ENCODE measurements at regions not wholly inside any gene's neighbourhood (a gene's known extent, or its start where the extent isn't known, plus 50 kb on each side); places are given as distances from the start of the nearest gene placed in this dataset.

DNA sequence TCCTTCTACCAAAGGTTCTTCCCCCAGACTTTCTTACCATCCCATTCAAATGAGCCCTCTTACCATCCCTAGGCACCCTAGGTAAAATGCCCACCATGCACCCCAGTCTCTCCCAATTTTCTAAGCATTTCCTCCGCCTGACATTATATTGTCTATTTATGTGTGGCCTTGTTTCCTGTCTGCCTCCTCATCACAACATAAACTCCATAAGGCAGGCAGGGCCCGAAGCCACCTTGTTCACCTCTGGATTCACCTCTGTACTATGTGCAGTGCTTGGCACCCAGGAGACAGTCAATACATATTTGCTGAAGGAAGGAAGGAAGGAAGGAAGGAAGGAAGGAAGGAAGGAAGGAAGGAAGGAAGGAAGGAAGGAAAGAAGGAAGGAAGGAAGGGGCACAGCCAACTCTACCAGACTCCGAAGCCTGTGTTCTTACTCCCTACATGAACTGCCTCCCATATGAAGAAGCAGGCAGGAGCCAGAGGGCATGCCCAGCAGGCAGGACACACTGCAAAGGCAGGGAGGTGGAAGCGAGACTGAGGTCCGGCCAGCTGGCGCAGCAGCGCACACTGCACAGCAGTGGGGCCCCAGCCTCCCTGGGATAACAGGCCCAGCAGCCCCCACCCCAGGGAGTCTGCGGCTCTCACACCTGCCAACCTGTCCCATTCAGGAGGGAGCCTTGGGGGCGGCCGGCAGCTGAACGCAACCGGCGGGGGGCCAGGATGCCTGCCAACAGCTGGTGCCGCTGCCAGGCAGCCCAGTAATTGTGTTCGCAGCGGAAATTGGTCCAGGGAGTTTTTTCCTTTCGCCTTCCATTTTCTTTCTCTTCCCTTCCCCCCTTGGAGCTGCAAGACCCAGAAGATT lies 106.0 kb upstream of the LINGO1 start:
- Mint-ChIP-seq H3K36me3 (ENCODE audit: low read depth) (no peaks in the 10 kb centered on the region), H3K4me1 (ENCODE audit: low read depth) (no peaks in the 10 kb centered on the region), H3K27ac (no peak overlapping the region), H3K4me3 (no peak overlapping the region), H3K9me3 (ENCODE audit: insufficient read depth) (no peaks in the 10 kb centered on the region), H3K27me3 (ENCODE audit: low read depth) (peaks cover 16% of the 10 kb centered on the region)
- CTCF ChIA-PET: no interaction called here
- no peak for DNase-seq
- POLR2A ChIA-PET: no interaction called here
- no peak for ATAC-seq

DNA sequence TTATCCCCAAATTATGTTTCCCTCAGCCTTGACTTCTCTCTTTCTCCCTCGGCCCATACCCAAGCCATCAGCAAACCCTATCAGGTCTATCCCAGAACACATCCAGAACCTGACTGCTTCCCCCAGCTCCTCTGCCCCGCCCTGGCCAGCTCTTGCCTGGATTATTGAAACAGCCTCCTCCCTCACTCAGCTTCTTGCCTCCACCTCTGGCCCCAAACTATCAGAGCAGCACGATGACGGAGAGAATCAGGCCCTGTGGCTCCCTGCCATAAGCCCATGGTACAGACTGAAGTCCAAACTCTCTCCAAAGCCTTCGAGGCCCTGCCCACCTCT lies 105.3 kb upstream of the LINGO1 start:
- H3K4me3 Mint-ChIP-seq: no peak overlapping the region
- ChIA-PET CTCF (no interaction called here), POLR2A (no interaction called here)
- ATAC-seq (no peak), DNase-seq (no peak)
- H3K9me3 Mint-ChIP-seq (ENCODE audit: insufficient read depth): no peaks in the 10 kb centered on the region
- H3K36me3 Mint-ChIP-seq (ENCODE audit: low read depth): no peaks in the 10 kb centered on the region
- no peaks in the 10 kb centered on the region for H3K4me1 Mint-ChIP-seq (ENCODE audit: low read depth)
- H3K27me3 Mint-ChIP-seq (ENCODE audit: low read depth): peaks cover 14% of the 10 kb centered on the region
- no peak overlapping the region for H3K27ac Mint-ChIP-seq

DNA sequence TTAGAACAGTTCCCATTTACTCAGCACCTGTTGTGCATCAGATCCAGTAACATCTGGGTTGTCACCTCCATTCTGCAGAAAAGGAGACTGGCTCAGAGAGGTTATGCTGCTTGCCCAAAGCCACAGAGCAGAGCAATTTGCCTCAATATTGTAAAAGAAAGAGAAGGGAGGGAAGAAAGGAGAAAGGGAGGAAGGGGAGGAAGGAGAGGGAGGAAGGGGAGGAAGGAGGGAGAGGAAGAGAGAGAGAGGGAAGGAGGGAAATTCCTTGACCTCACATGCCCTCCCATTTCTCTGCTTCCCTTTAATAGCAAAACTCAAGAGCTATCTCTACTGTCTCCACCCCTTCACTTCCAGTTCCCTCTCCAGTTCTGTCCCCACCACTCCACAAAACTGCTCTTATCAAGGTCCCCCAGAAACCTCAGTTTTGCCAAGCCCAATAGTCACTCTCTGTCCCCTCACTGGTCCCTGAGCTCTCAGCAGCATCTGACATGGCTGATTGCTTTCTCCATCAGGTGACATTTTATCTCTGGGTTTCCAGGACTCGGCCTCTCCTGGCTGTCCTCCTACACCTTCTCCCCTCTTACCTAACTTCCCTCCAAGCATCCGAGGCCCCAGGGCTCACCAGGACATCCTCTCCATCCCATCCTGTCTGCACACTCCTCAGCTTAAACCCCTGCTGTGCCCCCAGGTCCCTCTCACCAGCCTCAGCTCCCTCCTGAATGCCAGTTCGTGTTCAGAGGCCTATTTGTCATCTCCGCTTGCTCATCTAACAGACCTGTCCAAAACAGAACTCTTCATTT lies 104.7 kb upstream of the LINGO1 start:
- DNase-seq: no peak
- ChIA-PET CTCF (no interaction called here), POLR2A (no interaction called here)
- Mint-ChIP-seq H3K9me3 (ENCODE audit: insufficient read depth) (no peaks in the 10 kb centered on the region), H3K36me3 (ENCODE audit: low read depth) (no peaks in the 10 kb centered on the region), H3K4me3 (no peak overlapping the region), H3K27ac (no peak overlapping the region), H3K27me3 (ENCODE audit: low read depth) (peaks cover 14% of the 10 kb centered on the region), H3K4me1 (ENCODE audit: low read depth) (no peaks in the 10 kb centered on the region)
- no peak for ATAC-seq

DNA sequence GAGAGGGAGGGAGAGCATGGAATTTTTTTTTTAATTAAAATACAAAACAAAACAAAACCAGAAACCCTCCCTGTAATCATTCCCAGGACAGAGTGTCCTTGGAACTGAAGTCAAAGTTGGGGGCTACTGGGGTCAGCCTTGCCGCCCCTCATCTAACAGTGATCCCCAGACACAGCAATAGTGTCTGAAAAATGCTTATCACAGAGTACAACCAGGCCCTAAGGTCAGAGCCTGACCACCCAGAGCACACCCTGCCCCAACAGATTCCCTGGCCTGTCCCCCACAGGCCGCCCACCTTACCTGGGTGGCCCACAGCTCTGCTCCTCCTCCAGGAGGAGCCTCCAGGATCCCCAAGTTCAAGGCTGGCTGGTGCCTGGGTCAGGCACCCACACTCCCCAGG lies 101.6 kb upstream of the LINGO1 start:
- Mint-ChIP-seq H3K36me3 (ENCODE audit: low read depth) (no peaks in the 10 kb centered on the region), H3K4me1 (ENCODE audit: low read depth) (no peaks in the 10 kb centered on the region), H3K27ac (no peak overlapping the region), H3K27me3 (ENCODE audit: low read depth) (peaks cover 11% of the 10 kb centered on the region), H3K4me3 (no peak overlapping the region), H3K9me3 (ENCODE audit: insufficient read depth) (no peaks in the 10 kb centered on the region)
- ChIA-PET POLR2A (no interaction called here), CTCF (interaction anchor here (0.7 kb wide), 1 partner anchor 107 kb away, joined by 3 read pairs; no protein-coding TSS in a partner anchor)
- DNase-seq (no peak), ATAC-seq (no peak)

DNA sequence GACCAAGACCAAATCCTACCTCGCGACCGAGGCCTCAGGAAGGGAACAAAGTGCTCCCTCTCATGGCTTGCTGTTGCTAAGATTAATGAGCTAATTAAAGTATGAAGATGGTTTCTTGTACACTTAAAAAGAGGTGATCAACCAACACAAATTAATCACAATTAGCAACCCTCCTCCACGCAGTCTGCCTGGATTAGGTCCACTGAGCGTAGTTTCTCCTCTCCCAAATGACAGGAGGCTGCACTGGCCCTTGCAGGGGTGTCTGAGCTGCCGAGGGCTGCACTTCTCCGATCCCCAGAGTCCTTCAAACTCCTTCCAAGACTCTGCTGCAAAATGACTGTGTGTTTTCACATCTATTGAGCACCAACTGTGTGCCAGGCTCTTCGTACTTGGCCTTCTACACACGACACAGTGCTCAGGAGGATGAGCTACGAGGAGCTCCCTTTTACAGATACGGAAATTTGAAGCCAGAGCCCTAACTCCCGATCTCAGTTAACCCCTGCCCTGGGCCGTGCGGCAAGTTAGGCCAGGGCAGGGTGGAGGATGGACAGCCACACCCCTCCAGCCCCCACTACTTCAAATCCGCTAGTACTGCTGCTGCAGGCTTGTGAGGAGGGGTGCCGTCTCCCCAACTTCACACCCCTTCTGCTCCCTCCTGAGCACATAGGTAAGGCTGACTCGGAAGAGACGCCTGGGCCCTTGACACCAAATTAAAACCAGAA lies 101.0 kb upstream of the LINGO1 start:
- H3K4me3 Mint-ChIP-seq: no peak overlapping the region
- POLR2A ChIA-PET: no interaction called here
- DNase-seq: no peak
- H3K27me3 Mint-ChIP-seq (ENCODE audit: low read depth): peaks cover 13% of the 10 kb centered on the region
- no peak for ATAC-seq
- no peaks in the 10 kb centered on the region for H3K9me3 Mint-ChIP-seq (ENCODE audit: insufficient read depth)
- H3K27ac Mint-ChIP-seq: no peak overlapping the region
- H3K36me3 Mint-ChIP-seq (ENCODE audit: low read depth): no peaks in the 10 kb centered on the region
- CTCF ChIA-PET: no interaction called here
- no peaks in the 10 kb centered on the region for H3K4me1 Mint-ChIP-seq (ENCODE audit: low read depth)

DNA sequence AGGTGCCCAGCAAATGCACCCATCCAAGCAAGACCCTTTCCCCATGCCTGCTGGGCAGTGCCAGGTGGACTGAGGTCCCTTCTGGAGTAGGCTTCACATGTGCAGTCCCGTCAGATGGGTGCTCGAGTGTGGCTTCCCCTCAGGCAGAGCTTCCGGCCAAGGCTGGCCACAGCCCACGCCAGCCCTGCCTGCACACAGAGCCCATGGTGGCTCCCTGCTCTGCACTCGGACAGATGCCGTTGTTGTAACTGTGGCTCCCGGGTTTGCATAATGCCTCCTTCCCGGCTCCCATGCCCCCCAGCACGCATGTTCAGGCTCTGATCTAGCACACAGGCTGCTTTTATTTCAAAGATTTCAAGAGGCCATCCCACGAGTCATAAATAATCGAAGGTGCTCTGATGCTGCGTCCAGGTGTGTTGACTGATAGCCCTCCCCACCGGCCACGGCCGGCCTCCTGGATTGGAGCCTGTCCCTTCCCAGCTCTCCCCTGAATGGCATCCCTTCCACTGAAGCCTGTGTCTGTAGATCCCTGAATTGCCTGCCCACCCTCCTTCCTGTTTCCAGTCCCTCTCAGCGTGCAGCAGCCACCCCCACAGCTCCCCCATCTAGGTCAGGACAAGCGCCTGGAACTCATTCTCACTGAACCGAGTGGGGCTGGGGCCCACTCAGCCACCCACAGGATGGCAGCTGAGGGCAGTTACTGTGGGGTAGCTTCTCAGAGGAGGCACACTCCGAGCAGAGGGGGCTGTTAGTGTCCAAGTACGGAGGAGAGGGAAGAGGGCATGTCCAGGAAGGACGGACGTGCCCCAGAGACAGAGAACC lies 100.0 kb upstream of the LINGO1 start:
- ATAC-seq (no peak), DNase-seq (no peak)
- H3K4me1 Mint-ChIP-seq (ENCODE audit: low read depth): no peaks in the 10 kb centered on the region
- H3K27ac Mint-ChIP-seq: no peak overlapping the region
- H3K9me3 Mint-ChIP-seq (ENCODE audit: insufficient read depth): no peaks in the 10 kb centered on the region
- peaks cover 5% of the 10 kb centered on the region for H3K27me3 Mint-ChIP-seq (ENCODE audit: low read depth)
- ChIA-PET POLR2A (no interaction called here), CTCF (no interaction called here)
- H3K4me3 Mint-ChIP-seq: no peak overlapping the region
- H3K36me3 Mint-ChIP-seq (ENCODE audit: low read depth): no peaks in the 10 kb centered on the region

DNA sequence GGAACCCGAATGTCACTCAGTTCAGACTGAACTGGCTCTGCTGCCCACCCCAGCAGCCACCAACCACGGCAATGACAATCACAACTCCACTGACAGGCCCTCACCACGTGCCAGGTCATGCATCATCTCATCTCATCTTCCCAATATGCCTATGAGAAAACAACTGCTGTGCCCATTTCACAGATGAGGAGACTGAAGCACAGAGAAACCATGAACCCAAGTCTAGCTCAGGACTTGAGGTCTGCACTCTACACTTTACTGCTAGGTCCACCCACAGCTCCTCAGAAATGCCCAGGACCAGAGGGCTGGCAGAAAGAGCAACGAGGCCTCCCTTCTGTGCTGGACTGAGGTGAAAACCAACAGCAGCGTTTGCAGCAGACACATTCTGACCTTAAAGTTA lies 99.2 kb upstream of the LINGO1 start:
- ChIA-PET CTCF (no interaction called here), POLR2A (no interaction called here)
- no peak for ATAC-seq
- Mint-ChIP-seq H3K27ac (no peak overlapping the region), H3K4me3 (no peak overlapping the region), H3K27me3 (ENCODE audit: low read depth) (peaks cover 4% of the 10 kb centered on the region), H3K9me3 (ENCODE audit: insufficient read depth) (no peaks in the 10 kb centered on the region), H3K4me1 (ENCODE audit: low read depth) (no peaks in the 10 kb centered on the region), H3K36me3 (ENCODE audit: low read depth) (no peaks in the 10 kb centered on the region)
- DNase-seq: no peak

DNA sequence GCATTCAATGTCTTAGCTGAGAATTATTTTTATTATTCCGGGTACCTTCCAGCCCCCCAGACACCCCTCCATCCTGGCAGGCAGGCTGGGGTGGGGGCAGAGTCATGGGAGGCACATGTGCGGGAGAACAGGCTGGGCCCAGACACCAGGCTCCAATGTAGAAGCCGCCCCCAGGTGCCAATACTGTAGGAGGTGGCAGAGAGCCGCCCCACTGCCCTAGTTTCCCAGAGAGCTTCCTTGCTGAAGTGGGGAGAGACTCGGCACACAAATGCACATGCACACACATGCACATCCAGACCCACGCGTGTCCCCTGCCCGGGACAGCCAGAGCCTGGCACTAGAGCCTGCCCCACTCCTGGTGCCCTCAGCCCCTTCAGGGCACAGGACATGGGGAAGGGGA lies 98.4 kb upstream of the LINGO1 start:
- H3K27ac Mint-ChIP-seq: no peak overlapping the region
- no peaks in the 10 kb centered on the region for H3K36me3 Mint-ChIP-seq (ENCODE audit: low read depth)
- ChIA-PET CTCF (no interaction called here), POLR2A (interaction anchor here (0.6 kb wide), 1 partner anchor 14 kb away, joined by 3 read pairs; no protein-coding TSS in a partner anchor)
- ATAC-seq (no peak), DNase-seq (no peak)
- H3K4me3 Mint-ChIP-seq: no peak overlapping the region
- peaks cover 6% of the 10 kb centered on the region for H3K27me3 Mint-ChIP-seq (ENCODE audit: low read depth)
- H3K9me3 Mint-ChIP-seq (ENCODE audit: insufficient read depth): no peaks in the 10 kb centered on the region
- H3K4me1 Mint-ChIP-seq (ENCODE audit: low read depth): no peaks in the 10 kb centered on the region

DNA sequence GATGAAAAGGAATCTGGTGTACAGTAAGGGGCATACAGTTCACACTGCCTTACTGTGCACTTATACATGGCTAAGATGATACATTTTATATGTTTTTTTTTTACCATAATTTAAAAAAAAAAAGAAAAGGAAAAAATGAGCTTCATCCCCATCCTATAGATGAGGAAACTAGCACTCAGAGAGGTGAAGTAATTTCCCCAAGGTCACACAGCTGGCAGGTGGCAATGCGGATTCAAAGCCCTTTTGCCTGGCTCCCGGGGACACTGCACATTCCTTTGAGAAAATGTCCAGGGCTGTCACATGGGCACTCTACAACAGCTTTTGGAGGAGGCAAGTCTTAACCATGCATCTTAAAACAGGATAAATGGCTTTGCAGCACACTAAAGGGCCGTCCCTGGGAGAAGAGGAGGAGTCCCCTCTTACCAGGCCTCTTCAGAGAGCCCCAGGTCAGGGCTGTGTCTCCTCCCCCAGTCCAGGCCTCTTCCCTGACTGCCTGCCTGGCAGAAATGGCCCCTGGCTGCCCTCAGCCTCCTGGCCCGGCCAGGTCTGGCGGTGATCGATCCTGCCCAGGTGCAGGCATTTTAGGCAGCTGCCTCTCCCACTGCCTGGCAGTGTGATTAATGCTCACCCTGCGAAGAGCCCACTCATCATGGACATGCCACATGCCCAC lies 95.1 kb upstream of the LINGO1 start:
- ChIA-PET POLR2A (no interaction called here), CTCF (no interaction called here)
- Mint-ChIP-seq H3K4me3 (no peak overlapping the region), H3K9me3 (ENCODE audit: insufficient read depth) (no peaks in the 10 kb centered on the region), H3K27me3 (ENCODE audit: low read depth) (peaks cover 6% of the 10 kb centered on the region), H3K36me3 (ENCODE audit: low read depth) (no peaks in the 10 kb centered on the region), H3K27ac (no peak overlapping the region), H3K4me1 (ENCODE audit: low read depth) (no peaks in the 10 kb centered on the region)
- no peak for ATAC-seq
- DNase-seq: no peak

DNA sequence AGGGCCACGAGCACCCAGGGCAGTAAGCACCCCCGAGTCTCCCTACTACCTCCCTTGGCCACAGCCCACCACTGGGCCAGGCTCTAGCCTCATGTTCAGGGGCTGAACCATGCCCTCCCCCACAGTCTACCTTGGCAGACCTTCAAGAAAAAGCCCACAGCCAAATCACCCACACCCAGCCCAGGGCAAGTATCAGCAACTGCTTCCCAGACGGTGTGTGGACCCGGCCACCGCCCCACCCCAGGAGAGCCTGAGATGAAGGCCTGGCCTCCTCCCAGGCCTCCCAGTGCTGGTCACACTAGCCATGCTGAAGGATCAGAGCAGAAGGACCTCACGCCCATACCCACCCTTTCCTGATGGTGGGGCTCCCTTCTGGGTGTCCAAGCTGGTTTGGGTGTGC lies 92.0 kb upstream of the LINGO1 start:
- POLR2A ChIA-PET: no interaction called here
- Mint-ChIP-seq H3K4me1 (ENCODE audit: low read depth) (no peaks in the 10 kb centered on the region), H3K36me3 (ENCODE audit: low read depth) (no peaks in the 10 kb centered on the region), H3K27me3 (ENCODE audit: low read depth) (peaks cover 6% of the 10 kb centered on the region), H3K4me3 (no peak overlapping the region), H3K27ac (no peak overlapping the region), H3K9me3 (ENCODE audit: insufficient read depth) (no peaks in the 10 kb centered on the region)
- DNase-seq: no peak
- ATAC-seq: no peak
- CTCF ChIA-PET: no interaction called here

DNA sequence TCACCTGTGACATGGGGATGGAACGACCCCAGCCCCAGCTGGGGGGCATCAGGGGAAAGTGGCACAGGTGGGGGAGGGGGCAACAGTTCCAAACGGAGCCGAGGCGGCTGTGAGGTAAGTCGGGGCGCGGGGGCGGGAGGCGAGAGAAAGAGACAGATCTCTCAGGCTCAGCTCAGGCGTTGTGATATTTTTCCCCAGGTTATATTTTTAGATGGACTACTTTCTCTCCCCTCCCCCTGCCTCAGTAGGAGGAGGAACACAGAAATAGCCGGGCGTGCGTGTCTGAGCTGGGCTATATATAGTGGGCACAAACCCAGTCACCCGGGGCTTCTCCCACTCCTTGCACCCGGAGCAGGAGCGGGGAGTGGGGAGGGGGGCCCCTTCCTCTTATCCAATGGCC lies 91.0 kb upstream of the LINGO1 start:
- no peak for DNase-seq
- no peak overlapping the region for H3K27ac Mint-ChIP-seq
- no peak overlapping the region for H3K4me3 Mint-ChIP-seq
- no peaks in the 10 kb centered on the region for H3K36me3 Mint-ChIP-seq (ENCODE audit: low read depth)
- peaks cover 5% of the 10 kb centered on the region for H3K27me3 Mint-ChIP-seq (ENCODE audit: low read depth)
- POLR2A ChIA-PET: no interaction called here
- no peak for ATAC-seq
- H3K9me3 Mint-ChIP-seq (ENCODE audit: insufficient read depth): no peaks in the 10 kb centered on the region
- H3K4me1 Mint-ChIP-seq (ENCODE audit: low read depth): no peaks in the 10 kb centered on the region
- CTCF ChIA-PET: no interaction called here

Measured in activated CD8-positive, alpha-beta T cell treated with anti-CD3 and anti-CD28 coated beads, Interleukin-2, amount 10 ng/mL, durations not matched to agents 7 days and 5 days (primary cell).